Spleen (tissue), 7 donors: ENCODE measurements at regions not wholly inside any gene's neighbourhood (a gene's known extent, or its start where the extent isn't known, plus 50 kb on each side); places are given as distances from the start of the nearest gene placed in this dataset.
"Not testable (repeated sequence)": the region's sequence is repeated elsewhere in the genome, so short reads cannot be mapped to it uniquely, and the experiment has no call there.

Experiments
- POLR2A ChIP-seq, 3 donors: fragments of 450-650 bp; IDR thresholded peaks; one replicate each; pipeline ENCODE4 v1.5.1; 2017; ENCODE audit warnings: antibody characterized with exemption in 3 of 3, mild to moderate bottlenecking in 1 of 3
- TF ChIP-seq, protein P1 (sequence below), 11 experiments: fragments of 200-600 bp in 7 of 11; fragments of 450-650 bp in 4 of 11; sonication (generic) in 4 of 11; IDR thresholded peaks in 8 of 11; conservative IDR thresholded peaks in 3 of 11; 1 replicate in 7 of 11; 2 replicates in 4 of 11; pipeline versions ENCODE4 v1.4.0 to v1.8.0; 2016 to 2021; ENCODE audit warnings: antibody characterized with exemption in 11 of 11, inconsistent platforms in 4 of 11, mild to moderate bottlenecking in 1 of 11
- donor health status: DM: no; HTN: no; CAD: no; lungs with moderate emphysema.
- donor health status: DM: no; HTN: no; CAD: no.
- donor health status: DM: no; HTN: no; CAD: no.

DNA sequence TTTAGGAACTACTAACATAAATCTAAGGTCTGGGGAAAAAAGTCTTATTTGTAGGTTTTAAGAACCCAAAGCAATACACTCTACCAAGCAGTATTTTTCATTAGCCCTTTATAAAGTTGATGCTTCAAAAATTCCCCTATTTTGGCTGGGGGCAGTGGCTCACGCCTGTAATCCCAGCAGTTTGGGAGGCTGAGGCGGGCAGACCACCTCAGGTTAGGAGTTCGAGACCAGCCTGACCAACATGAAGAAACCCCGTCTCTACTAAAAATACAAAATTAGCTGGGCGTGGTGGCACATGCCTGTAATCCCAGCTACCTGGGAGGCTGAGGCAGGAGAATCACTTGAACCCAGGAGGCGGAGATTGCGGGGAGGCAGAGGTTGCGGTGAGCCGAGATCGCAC, 86.5 kb upstream of the DST start:
- TF ChIP-seq, protein P1, sequence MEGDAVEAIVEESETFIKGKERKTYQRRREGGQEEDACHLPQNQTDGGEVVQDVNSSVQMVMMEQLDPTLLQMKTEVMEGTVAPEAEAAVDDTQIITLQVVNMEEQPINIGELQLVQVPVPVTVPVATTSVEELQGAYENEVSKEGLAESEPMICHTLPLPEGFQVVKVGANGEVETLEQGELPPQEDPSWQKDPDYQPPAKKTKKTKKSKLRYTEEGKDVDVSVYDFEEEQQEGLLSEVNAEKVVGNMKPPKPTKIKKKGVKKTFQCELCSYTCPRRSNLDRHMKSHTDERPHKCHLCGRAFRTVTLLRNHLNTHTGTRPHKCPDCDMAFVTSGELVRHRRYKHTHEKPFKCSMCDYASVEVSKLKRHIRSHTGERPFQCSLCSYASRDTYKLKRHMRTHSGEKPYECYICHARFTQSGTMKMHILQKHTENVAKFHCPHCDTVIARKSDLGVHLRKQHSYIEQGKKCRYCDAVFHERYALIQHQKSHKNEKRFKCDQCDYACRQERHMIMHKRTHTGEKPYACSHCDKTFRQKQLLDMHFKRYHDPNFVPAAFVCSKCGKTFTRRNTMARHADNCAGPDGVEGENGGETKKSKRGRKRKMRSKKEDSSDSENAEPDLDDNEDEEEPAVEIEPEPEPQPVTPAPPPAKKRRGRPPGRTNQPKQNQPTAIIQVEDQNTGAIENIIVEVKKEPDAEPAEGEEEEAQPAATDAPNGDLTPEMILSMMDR (IDR thresholded peaks at IDR 0.05 in 8 of 11, conservative IDR thresholded peaks at IDR 0.05 in 3 of 11): not testable (repeated sequence)
- not testable (repeated sequence) for TF ChIP-seq POLR2A (IDR thresholded peaks at IDR 0.05)
